Stomach (tissue), 8 donors: ENCODE measurements at regions not wholly inside any gene's neighbourhood (a gene's known extent, or its start where the extent isn't known, plus 50 kb on each side); places are given as distances from the start of the nearest gene placed in this dataset.
"Not testable (repeated sequence)": the region's sequence is repeated elsewhere in the genome, so short reads cannot be mapped to it uniquely, and the experiment has no call there.

Experiments
- DNase-seq, 2 donors: peaks; one replicate each; pipeline versions ENCODE4 v3.0.0 to v3.0.0-alpha.2; 2013 to 2019
- H3K27ac ChIP-seq, 5 donors: fragments of 200-600 bp in 4 of 5; sonication (generic) in 4 of 5; one replicate each; pipeline ENCODE4 v1.5.1; 2013 to 2019; ENCODE audit warnings: mild to moderate bottlenecking in 1 of 5, moderate library complexity in 1 of 5
- H3K27me3 ChIP-seq, 3 donors: fragments of 200-600 bp; sonication (generic); one replicate each; pipeline ENCODE4 v1.5.1; 2017 to 2019; ENCODE audit warnings: mixed run types in 1 of 3
- H3K36me3 ChIP-seq, 4 donors: fragments of 200-600 bp; sonication (generic); 1 replicate in 3 of 4; 2 replicates in 1 of 4; pipeline ENCODE4 v1.5.1; 2016 to 2019
- H3K4me1 ChIP-seq, 4 donors: fragments of 200-600 bp; sonication (generic); one replicate each; pipeline ENCODE4 v1.5.1; 2016 to 2019
- H3K4me3 ChIP-seq, 4 donors: fragments of 200-600 bp; sonication (generic) in 3 of 4; one replicate each; pipeline ENCODE4 v1.5.1; 2016 to 2019; ENCODE audit warnings: mild to moderate bottlenecking in 1 of 4
- H3K9me3 ChIP-seq, 4 donors: fragments of 200-600 bp; sonication (generic); one replicate each; pipeline ENCODE4 v1.5.1; 2016 to 2019
- CTCF ChIP-seq, 7 experiments: fragments of 450-650 bp in 4 of 7; fragments of 200-600 bp in 3 of 7; sonication (generic) in 3 of 7; IDR thresholded peaks; one replicate each; pipeline ENCODE4 v1.5.1; 2016 to 2019; ENCODE audit warnings: antibody characterized with exemption in 7 of 7, control low read depth in 2 of 7, mild to moderate bottlenecking in 1 of 7
- EP300 ChIP-seq: sonication (generic); formaldehyde crosslinking; IDR thresholded peaks from one replicate; pipeline ENCODE4 v1.6.1; 2017; ENCODE audit warnings: antibody characterized with exemption
- POLR2A ChIP-seq, 4 donors: fragments of 450-650 bp; IDR thresholded peaks; one replicate each; pipeline ENCODE4 v1.6.1; 2016; ENCODE audit warnings: antibody characterized with exemption in 4 of 4, control low read depth in 2 of 4, mild to moderate bottlenecking in 1 of 4, moderate library complexity in 1 of 4
- POLR2AphosphoS5 ChIP-seq, 3 donors: sonication (generic); formaldehyde crosslinking; IDR thresholded peaks; one replicate each; pipeline ENCODE4 v1.6.1; 2016; ENCODE audit warnings: antibody characterized with exemption in 3 of 3
- WGBS, 5 donors: extraction: QIAGEN DNeasy Blood & Tissue Kit in 3 of 5; methylation state at CpG; one replicate each; pipeline versions ENCODE4 v1.1.5 to v1.1.7; 2013 to 2018; 5-methylcytosine and 5-hydroxymethylcytosine counted together
- intact Hi-C: fragments of 100-400 bp; cut with DNase I; formaldehyde crosslinking; loops from one replicate; pipeline ENCODE4 v1.15.1; 2023; ENCODE audit warnings: low total_unique reads
- donor health status: healthy with polysubstance abuse.
- donor health status: Bipolar disorder and iron deficiency.
- donor health status: healthy.

GRCh38 chr12:47308672-47309071 lies 228.9 kb upstream of the AMIGO2 start:
- WGBS, 5 donors = 44 to 74% (median 63%) methylated on average over 1 of the region's 1 CpG
- Histone ChIP-seq H3K36me3 (no peaks in the 10 kb centered on the region), H3K4me1 (peaks cover 0 to 8% (median 0%) of the 10 kb centered on the region in 4 donors), H3K9me3 (no peaks in the 10 kb centered on the region), H3K4me3 (no peak overlapping the region), H3K27me3 (no peaks in the 10 kb centered on the region), H3K27ac (no peak overlapping the region)
- DNase-seq = no peak
- intact Hi-C loops = loop anchor here (5.0 to 10.0 kb wide), 2 partner anchors 226 to 274 kb away; no protein-coding TSS in a partner anchor
- TF ChIP-seq EP300 = no peak
- no peak for TF ChIP-seq CTCF (IDR thresholded peaks at IDR 0.05)
- TF ChIP-seq POLR2A (IDR thresholded peaks at IDR 0.05) = no peak
- no peak for TF ChIP-seq POLR2AphosphoS5 (IDR thresholded peaks at IDR 0.05)

GRCh38 chr12:47307680-47308399 lies 228.1 kb upstream of the AMIGO2 start:
- H3K4me3 ChIP-seq = no peak overlapping the region
- H3K4me1 ChIP-seq = peaks cover 0 to 4% (median 0%) of the 10 kb centered on the region in 4 donors
- H3K27me3 ChIP-seq = no peaks in the 10 kb centered on the region
- no peak overlapping the region for H3K27ac ChIP-seq
- no peak for TF ChIP-seq POLR2AphosphoS5 (IDR thresholded peaks at IDR 0.05)
- TF ChIP-seq CTCF (IDR thresholded peaks at IDR 0.05) = peak in 5 of 7 experiments; percentile 23 to 68 (median 56)
- DNase-seq = peak; percentile 41 to 78
- H3K36me3 ChIP-seq = no peaks in the 10 kb centered on the region
- 48 to 54% (median 49%) methylated on average over 7 of the region's 7 CpGs for WGBS, 5 donors
- no peaks in the 10 kb centered on the region for H3K9me3 ChIP-seq
- intact Hi-C loops = loop anchor here (5.0 to 10.0 kb wide), 2 partner anchors 226 to 273 kb away; no protein-coding TSS in a partner anchor

GRCh38 chr12:47306773-47307679 lies 227.3 kb upstream of the AMIGO2 start:
- WGBS, 5 donors = 80 to 84% (median 84%) methylated on average over 25 of the region's 25 CpGs
- not testable (repeated sequence) for H3K27ac ChIP-seq, H3K27me3 ChIP-seq, DNase-seq, H3K36me3 ChIP-seq, H3K4me1 ChIP-seq, H3K9me3 ChIP-seq
- peak in 1 of 3 donors; percentile 15 for TF ChIP-seq POLR2AphosphoS5 (IDR thresholded peaks at IDR 0.05)
- intact Hi-C loops = loop anchor here (5.0 to 10.0 kb wide), 2 partner anchors 225 to 272 kb away; no protein-coding TSS in a partner anchor
- peak overlapping the region in 2 of 4 donors; percentile 15 to 21 for H3K4me3 ChIP-seq

GRCh38 chr12:47306130-47306529 lies 226.4 kb upstream of the AMIGO2 start:
- no peak for TF ChIP-seq POLR2A (IDR thresholded peaks at IDR 0.05)
- H3K9me3 ChIP-seq = no peaks in the 10 kb centered on the region
- no peaks in the 10 kb centered on the region for H3K27me3 ChIP-seq
- no peak for DNase-seq
- H3K4me3 ChIP-seq = no peak overlapping the region
- intact Hi-C loops = loop anchor here (5.0 to 10.0 kb wide), 2 partner anchors 224 to 271 kb away; no protein-coding TSS in a partner anchor
- H3K36me3 ChIP-seq = no peaks in the 10 kb centered on the region
- no peak overlapping the region for H3K27ac ChIP-seq
- H3K4me1 ChIP-seq = no peaks in the 10 kb centered on the region
- 90 to 97% (median 93%) methylated on average over 22 of the region's 22 CpGs for WGBS, 5 donors

GRCh38 chr12:47305464-47305863 lies 225.7 kb upstream of the AMIGO2 start:
- H3K27ac ChIP-seq = no peak overlapping the region
- 88 to 98% (median 94%) methylated on average over 11 of the region's 11 CpGs for WGBS, 5 donors
- no peaks in the 10 kb centered on the region for H3K4me1 ChIP-seq
- H3K27me3 ChIP-seq = no peaks in the 10 kb centered on the region
- H3K4me3 ChIP-seq = no peak overlapping the region
- intact Hi-C loops = loop anchor here (5.0 to 10.0 kb wide), 2 partner anchors 223 to 271 kb away; no protein-coding TSS in a partner anchor
- no peaks in the 10 kb centered on the region for H3K9me3 ChIP-seq
- no peaks in the 10 kb centered on the region for H3K36me3 ChIP-seq
- DNase-seq = no peak
- no peak for TF ChIP-seq EP300
- TF ChIP-seq POLR2AphosphoS5 (IDR thresholded peaks at IDR 0.05) = no peak
- no peak for TF ChIP-seq POLR2A (IDR thresholded peaks at IDR 0.05)
- TF ChIP-seq CTCF (IDR thresholded peaks at IDR 0.05) = no peak
